Tibial nerve (tissue), 4 donors: ENCODE measurements at regions not wholly inside any gene's neighbourhood (a gene's known extent, or its start where the extent isn't known, plus 50 kb on each side); places are given as distances from the start of the nearest gene placed in this dataset.

Experiments used
- DNase-seq, 2 donors: peaks; one replicate each; pipeline ENCODE4 v3.0.0-alpha.2; 2019; ENCODE audit warnings: low spot score in 2 of 2
- H3K27ac ChIP-seq, 4 donors: fragments of 200-600 bp; sonication (generic) in 3 of 4; one replicate each; pipeline ENCODE4 v1.5.1; 2017 to 2019; ENCODE audit warnings: mild to moderate bottlenecking in 1 of 4
- H3K27me3 ChIP-seq, 2 donors: fragments of 200-600 bp; sonication (generic) in 1 of 2; one replicate each; pipeline versions ENCODE4 v1.5.1 to v1.6.0; 2017 to 2019
- H3K36me3 ChIP-seq, 3 donors: fragments of 200-600 bp; sonication (generic); one replicate each; pipeline ENCODE4 v1.5.1; 2018 to 2019
- H3K4me1 ChIP-seq, 4 donors: fragments of 200-600 bp; sonication (generic) in 3 of 4; one replicate each; pipeline ENCODE4 v1.5.1; 2017 to 2019
- H3K4me3 ChIP-seq, 4 donors: fragments of 200-600 bp; sonication (generic) in 3 of 4; one replicate each; pipeline ENCODE4 v1.5.1; 2017 to 2019; ENCODE audit warnings: mild to moderate bottlenecking in 1 of 4, moderate library complexity in 1 of 4
- H3K9me3 ChIP-seq, 4 donors: fragments of 200-600 bp; sonication (generic) in 3 of 4; one replicate each; pipeline ENCODE4 v1.5.1; 2017 to 2019
- CTCF ChIP-seq, 5 experiments: fragments of 200-600 bp in 3 of 5; fragments of 450-650 bp in 2 of 5; sonication (generic) in 3 of 5; IDR thresholded peaks; one replicate each; pipeline ENCODE4 v1.5.1; 2016 to 2019; ENCODE audit warnings: antibody characterized with exemption in 5 of 5, mild to moderate bottlenecking in 3 of 5, moderate library complexity in 2 of 5
- EP300 ChIP-seq, 2 donors: sonication (generic); formaldehyde crosslinking; IDR thresholded peaks; one replicate each; pipeline ENCODE4 v1.6.1; 2017; ENCODE audit warnings: antibody characterized with exemption in 2 of 2, mild to moderate bottlenecking in 1 of 2
- POLR2A ChIP-seq, 2 donors: fragments of 450-650 bp; IDR thresholded peaks; one replicate each; pipeline ENCODE4 v1.6.1; 2017; ENCODE audit warnings: antibody characterized with exemption in 2 of 2, mild to moderate bottlenecking in 2 of 2, moderate library complexity in 2 of 2
- WGBS, 2 donors: methylation state at CpG; one replicate each; pipeline ENCODE4 v1.1.5; 2018; 5-methylcytosine and 5-hydroxymethylcytosine counted together

GRCh38 chr1:5099558-5099957, 445.1 kb downstream of the AJAP1 start:
- DNase-seq = no peak
- no peak overlapping the region for H3K4me3 ChIP-seq
- H3K27ac ChIP-seq = no peak overlapping the region
- no peaks in the 10 kb centered on the region for H3K36me3 ChIP-seq
- no peaks in the 10 kb centered on the region for H3K27me3 ChIP-seq
- no peaks in the 10 kb centered on the region for H3K9me3 ChIP-seq
- H3K4me1 ChIP-seq = no peaks in the 10 kb centered on the region
- WGBS, 2 donors = 44 to 56% methylated on average over 2 of the region's 2 CpGs
- no peak for TF ChIP-seq EP300 (IDR thresholded peaks at IDR 0.05)
- TF ChIP-seq POLR2A (IDR thresholded peaks at IDR 0.05) = no peak
- TF ChIP-seq CTCF (IDR thresholded peaks at IDR 0.05) = no peak

- Histone ChIP-seq H3K27ac (no peak overlapping the region), H3K9me3 (no peaks in the 10 kb centered on the region), H3K27me3 (no peaks in the 10 kb centered on the region), H3K4me3 (no peak overlapping the region), H3K4me1 (no peaks in the 10 kb centered on the region), H3K36me3 (no peaks in the 10 kb centered on the region)
- no peak for DNase-seq
- TF ChIP-seq CTCF (IDR thresholded peaks at IDR 0.05) (no peak), POLR2A (IDR thresholded peaks at IDR 0.05) (no peak), EP300 (IDR thresholded peaks at IDR 0.05) (no peak)
- 26 to 39% methylated on average over 5 of the region's 5 CpGs for WGBS, 2 donors
Measured at GRCh38 chr1:5098981-5099385, 444.6 kb downstream of the AJAP1 start.

GRCh38 chr1:5093042-5093441, 438.6 kb downstream of the AJAP1 start:
- TF ChIP-seq EP300 (IDR thresholded peaks at IDR 0.05) (no peak), POLR2A (IDR thresholded peaks at IDR 0.05) (no peak), CTCF (IDR thresholded peaks at IDR 0.05) (no peak)
- H3K9me3 ChIP-seq = peaks cover 0 to 22% (median 0%) of the 10 kb centered on the region in 4 donors
- no peaks in the 10 kb centered on the region for H3K4me1 ChIP-seq
- 35 to 55% methylated on average over 1 of the region's 1 CpG for WGBS, 2 donors
- H3K36me3 ChIP-seq = no peaks in the 10 kb centered on the region
- no peaks in the 10 kb centered on the region for H3K27me3 ChIP-seq
- H3K4me3 ChIP-seq = no peak overlapping the region
- no peak for DNase-seq
- H3K27ac ChIP-seq = no peak overlapping the region

GRCh38 chr1:5084676-5085075, 430.3 kb downstream of the AJAP1 start:
- H3K9me3 ChIP-seq = peaks cover 0 to 4% (median 0%) of the 10 kb centered on the region in 4 donors
- no peak overlapping the region for H3K27ac ChIP-seq
- TF ChIP-seq EP300 (IDR thresholded peaks at IDR 0.05) (no peak), CTCF (IDR thresholded peaks at IDR 0.05) (no peak), POLR2A (IDR thresholded peaks at IDR 0.05) (no peak)

GRCh38 chr1:5067246-5067645, 412.8 kb downstream of the AJAP1 start:
- H3K27ac ChIP-seq = no peak overlapping the region
- H3K27me3 ChIP-seq = no peaks in the 10 kb centered on the region
- no peak overlapping the region for H3K4me3 ChIP-seq
- no peaks in the 10 kb centered on the region for H3K4me1 ChIP-seq
- H3K9me3 ChIP-seq = peaks cover 0 to 12% (median 0%) of the 10 kb centered on the region in 4 donors
- 4 to 22% methylated on average over 1 of the region's 1 CpG for WGBS, 2 donors
- DNase-seq = no peak
- H3K36me3 ChIP-seq = no peaks in the 10 kb centered on the region
- TF ChIP-seq CTCF (IDR thresholded peaks at IDR 0.05) (no peak), EP300 (IDR thresholded peaks at IDR 0.05) (no peak), POLR2A (IDR thresholded peaks at IDR 0.05) (no peak)

More at GRCh38 chr1:5084676-5085075, 430.3 kb downstream of the AJAP1 start:
- Histone ChIP-seq H3K36me3 (no peaks in the 10 kb centered on the region), H3K4me1 (no peaks in the 10 kb centered on the region), H3K27me3 (no peaks in the 10 kb centered on the region), H3K4me3 (no peak overlapping the region)
- WGBS, 2 donors = 80 to 91% methylated on average over 4 of the region's 4 CpGs
- no peak for DNase-seq
